D721Med (cell line): ENCODE measurements at regions not wholly inside any gene's neighbourhood (a gene's known extent, or its start where the extent isn't known, plus 50 kb on each side); places are given as distances from the start of the nearest gene placed in this dataset.
"Not testable (repeated sequence)": the region's sequence is repeated elsewhere in the genome, so short reads cannot be mapped to it uniquely, and the experiment has no call there.

Experiments
- DNase-seq: peaks from one replicate; pipeline ENCODE4 v3.0.0; 2011; ENCODE audit warnings: low spot score; ENCODE audit not compliant: insufficient read length
- FAIRE-seq: peaks from 2 replicates; lab custom pipeline; 2011; peaks lifted over from hg19 to GRCh38; lab: Jason Lieb, UNC
- TF ChIP-seq, protein P1 (sequence below): IDR thresholded peaks from 2 replicates; pipeline ENCODE4 v1.5.1; 2012; ENCODE audit warnings: mild to moderate bottlenecking, control low read depth; ENCODE audit not compliant: insufficient read depth; ENCODE audit errors: missing control alignments

DNA sequence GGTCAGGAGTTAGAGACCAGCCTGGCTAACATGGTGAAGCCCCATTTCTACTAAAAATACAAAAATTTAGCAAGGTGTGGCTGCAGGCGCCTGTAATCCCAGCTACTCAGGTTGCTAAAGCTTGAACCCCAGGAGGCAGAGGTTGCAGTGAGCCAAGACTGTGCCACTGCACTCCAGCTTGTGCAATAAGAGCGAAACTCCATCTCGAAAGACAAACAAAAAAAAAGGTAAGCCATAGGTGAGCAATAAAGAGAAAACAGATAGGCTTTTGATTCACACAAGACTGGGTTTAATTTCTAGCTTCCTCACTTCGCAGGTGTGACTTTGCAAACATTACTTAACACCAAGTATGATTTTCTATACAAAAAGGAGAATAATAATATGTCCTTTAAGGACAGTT, 72.3 kb upstream of the ACBD5 start:
- TF ChIP-seq, protein P1, sequence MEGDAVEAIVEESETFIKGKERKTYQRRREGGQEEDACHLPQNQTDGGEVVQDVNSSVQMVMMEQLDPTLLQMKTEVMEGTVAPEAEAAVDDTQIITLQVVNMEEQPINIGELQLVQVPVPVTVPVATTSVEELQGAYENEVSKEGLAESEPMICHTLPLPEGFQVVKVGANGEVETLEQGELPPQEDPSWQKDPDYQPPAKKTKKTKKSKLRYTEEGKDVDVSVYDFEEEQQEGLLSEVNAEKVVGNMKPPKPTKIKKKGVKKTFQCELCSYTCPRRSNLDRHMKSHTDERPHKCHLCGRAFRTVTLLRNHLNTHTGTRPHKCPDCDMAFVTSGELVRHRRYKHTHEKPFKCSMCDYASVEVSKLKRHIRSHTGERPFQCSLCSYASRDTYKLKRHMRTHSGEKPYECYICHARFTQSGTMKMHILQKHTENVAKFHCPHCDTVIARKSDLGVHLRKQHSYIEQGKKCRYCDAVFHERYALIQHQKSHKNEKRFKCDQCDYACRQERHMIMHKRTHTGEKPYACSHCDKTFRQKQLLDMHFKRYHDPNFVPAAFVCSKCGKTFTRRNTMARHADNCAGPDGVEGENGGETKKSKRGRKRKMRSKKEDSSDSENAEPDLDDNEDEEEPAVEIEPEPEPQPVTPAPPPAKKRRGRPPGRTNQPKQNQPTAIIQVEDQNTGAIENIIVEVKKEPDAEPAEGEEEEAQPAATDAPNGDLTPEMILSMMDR, result no peak
- FAIRE-seq (no peak), DNase-seq (no peak)

- FAIRE-seq, DNase-seq: not testable (repeated sequence)
These were observed 71.2 kb upstream of the ACBD5 start for GRCh38 chr10:27311809-27312208.

- DNase-seq, FAIRE-seq: not testable (repeated sequence)
These were observed 57.9 kb upstream of the ACBD5 start for GRCh38 chr10:27298522-27298850.

DNA sequence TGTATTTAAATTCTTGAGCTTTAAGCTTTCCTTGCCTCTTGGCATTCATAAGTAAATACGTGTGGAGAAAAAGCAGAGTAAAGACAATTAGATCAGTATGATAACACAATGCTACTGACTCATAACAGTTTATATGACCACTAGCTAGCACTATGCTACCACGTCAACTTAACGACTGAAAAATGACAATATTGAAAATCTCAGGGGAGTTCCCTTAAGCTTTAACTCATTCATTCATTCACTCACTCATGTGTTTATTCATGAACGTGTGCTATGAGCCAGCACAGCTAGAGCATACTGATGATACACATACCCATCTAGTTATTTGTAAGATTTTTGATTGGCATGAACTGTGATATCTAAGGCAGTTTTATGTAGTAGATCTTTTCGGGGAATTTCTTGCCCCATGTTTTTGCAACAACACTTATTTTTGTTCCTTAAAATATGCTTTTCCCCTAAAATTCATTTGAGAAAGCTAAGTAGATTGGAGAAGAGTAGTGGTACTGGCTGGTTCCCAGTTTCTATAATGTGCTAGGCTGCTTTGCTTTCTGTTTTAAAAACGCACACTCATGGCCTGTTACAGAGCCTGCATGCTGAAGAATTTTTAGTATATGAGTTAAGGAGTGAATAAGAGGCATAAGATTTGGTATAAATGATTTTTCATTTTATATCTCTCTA, 57.4 kb upstream of the ACBD5 start:
- TF ChIP-seq, protein P1, result no peak
- FAIRE-seq, result no peak
- no peak for DNase-seq

- not testable (repeated sequence) for FAIRE-seq, DNase-seq
These were observed 55.7 kb upstream of the ACBD5 start for GRCh38 chr10:27296285-27296684.

GRCh38 chr10:27291253-27291895, 50.8 kb upstream of the ACBD5 start:
- not testable (repeated sequence) for DNase-seq, FAIRE-seq
